ENCODE measurements at regions not wholly inside any gene's neighbourhood (a gene's known extent, or its start where the extent isn't known, plus 50 kb on each side); places are given as distances from the start of the nearest gene placed in this dataset.
A peak's percentile ranks its signal among the peaks of the same experiment; 100 is the strongest.

DNA sequence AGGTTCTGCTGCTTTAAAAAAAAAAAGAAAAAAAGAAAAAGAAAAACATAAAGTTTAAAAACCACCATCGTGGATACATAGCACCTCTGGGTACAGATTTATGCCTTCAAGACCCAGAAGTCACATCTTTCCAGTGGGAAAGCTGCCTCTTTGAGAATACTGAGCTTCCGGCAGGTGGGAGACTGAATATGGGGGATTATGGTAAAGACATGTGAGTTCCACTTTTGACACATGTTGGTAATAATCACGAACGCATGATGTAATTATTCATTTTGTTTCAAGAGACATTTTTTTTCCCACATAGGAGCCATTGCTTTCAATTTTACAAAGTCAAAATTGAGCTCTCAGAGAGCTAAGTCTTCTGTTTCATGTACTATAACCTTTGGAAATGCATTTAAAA is 229.7 kb upstream of the CDH5 start:
- H3K23ac ChIP-seq (ENCODE audit: low read depth, low read length) = peak overlapping the region; percentile 62; the same call in 1 of the 2 replicates
- H2BK120ac ChIP-seq (ENCODE audit: low read depth, low read length) = peak overlapping the region; percentile 91
- DNase-seq (no peak), ATAC-seq (ENCODE audit: low read depth) (no peak)
- H3K36me3 ChIP-seq (ENCODE audit: control insufficient read depth, insufficient read depth, low read length) = no peaks in the 10 kb centered on the region
- H3K27ac ChIP-seq (ENCODE audit: insufficient read depth, low read length) = no peak overlapping the region
- no peak overlapping the region for H3K4me2 ChIP-seq (ENCODE audit: low read depth, low read length)
- no peak overlapping the region; the same call in 1 of the 2 replicates for H3K56ac ChIP-seq (ENCODE audit: extremely low read depth, insufficient read depth, low read length)
- in situ Hi-C loops (cut with MboI; ENCODE audit: low sequenced_read_pairs) (no loop called here), dilution Hi-C loops (cut with HindIII; ENCODE audit: low sequenced_read_pairs, unreplicated experiment) (no loop called here), intact Hi-C loops (cut with micrococcal nuclease) (loop anchor here (5.0 to 10.0 kb wide), 2 partner anchors 440 to 562 kb away; no protein-coding TSS in a partner anchor)
- H4K20me1 ChIP-seq (ENCODE audit: insufficient read depth, low read length) = no peaks in the 10 kb centered on the region
- peak overlapping the region; percentile 92 for H3K18ac ChIP-seq (ENCODE audit: low read depth, low read length)
- no peaks in the 10 kb centered on the region for H3K9me3 ChIP-seq (ENCODE audit: control insufficient read depth, insufficient read depth, low read length)
- no peaks in the 10 kb centered on the region for H3K27me3 ChIP-seq (ENCODE audit: control insufficient read depth, insufficient read depth, low read length)
- H3K14ac ChIP-seq (replicated peaks; ENCODE audit: low read depth, low read length) = peak overlapping the region; percentile 84; the same call in 1 of the 2 replicates
- peak overlapping the region; percentile 90 for H2BK20ac ChIP-seq (ENCODE audit: low read depth, low read length)
- BruUV-seq (replicated peaks) = no TSS peak
- no CpG with 5 or more reads among the region's 4 CpGs for WGBS, 2 experiments (ENCODE audit: extremely low coverage in 2 of 2, insufficient read length in 1 of 2)
- no peak overlapping the region for H3K4me3 ChIP-seq (ENCODE audit: insufficient read depth, low read depth, low read length)
- H3K9ac ChIP-seq (ENCODE audit: low read depth, low read length) = no peak overlapping the region
- peak overlapping the region; percentile 51; the same call in 1 of the 2 replicates for H2AK5ac ChIP-seq (ENCODE audit: low read depth, low read length)
- H4K91ac ChIP-seq (ENCODE audit: insufficient read depth, low read depth, low read length) = peak overlapping the region; percentile 94
- H2BK15ac ChIP-seq (ENCODE audit: low read depth, low read length) = peak overlapping the region; percentile 91; the same call in 2 of the 3 replicates
- H3K79me1 ChIP-seq (ENCODE audit: low read depth in 1 of 2, low read length in 2 of 2) = no peaks in the 10 kb centered on the region
- H3K4me1 ChIP-seq (ENCODE audit: control insufficient read depth, insufficient read depth, low read length) = peaks cover 36% of the 10 kb centered on the region
- H3K4ac ChIP-seq (ENCODE audit: low read depth, low read length) = peak overlapping the region; percentile 82
- H2AFZ ChIP-seq (replicated peaks; ENCODE audit: low read length, poor library complexity) = no peak overlapping the region
- peaks cover 24% of the 10 kb centered on the region for H3K9me1 ChIP-seq (ENCODE audit: insufficient read depth, low read length)
- ChIA-PET CTCF (interaction anchor here (0.6 kb wide), 1 partner anchor 1282 kb away, joined by 3 read pairs; no protein-coding TSS in a partner anchor), POLR2A (ENCODE audit: unreplicated experiment) (no interaction called here)
- no peak for TF ChIP-seq RAD21 (IDR thresholded peaks at IDR 0.05; ENCODE audit: low read length)
- no peak for TF ChIP-seq NFE2L2 (IDR thresholded peaks at IDR 0.05; ENCODE audit: low read depth, low read length)
- no peak for TF ChIP-seq FOS (IDR thresholded peaks at IDR 0.05; ENCODE audit: low read depth, low read length)
- TF ChIP-seq MAZ (IDR thresholded peaks at IDR 0.05; ENCODE audit: borderline replicate concordance, low read depth, low read length) = no peak
- no peak for TF ChIP-seq SMC3 (IDR thresholded peaks at IDR 0.05; ENCODE audit: low read depth, low read length)
- no peak for TF ChIP-seq BHLHE40 (IDR thresholded peaks at IDR 0.05; ENCODE audit: low read depth, low read length)
- TF ChIP-seq CEBPB (IDR thresholded peaks at IDR 0.05; ENCODE audit: low read depth, low read length) = no peak
- TF ChIP-seq RFX5 (IDR thresholded peaks at IDR 0.05; ENCODE audit: low read depth, low read length) = no peak
- no peak for TF ChIP-seq CHD1 (IDR thresholded peaks at IDR 0.05; ENCODE audit: low read depth, low read length)
- TF ChIP-seq, protein P1, sequence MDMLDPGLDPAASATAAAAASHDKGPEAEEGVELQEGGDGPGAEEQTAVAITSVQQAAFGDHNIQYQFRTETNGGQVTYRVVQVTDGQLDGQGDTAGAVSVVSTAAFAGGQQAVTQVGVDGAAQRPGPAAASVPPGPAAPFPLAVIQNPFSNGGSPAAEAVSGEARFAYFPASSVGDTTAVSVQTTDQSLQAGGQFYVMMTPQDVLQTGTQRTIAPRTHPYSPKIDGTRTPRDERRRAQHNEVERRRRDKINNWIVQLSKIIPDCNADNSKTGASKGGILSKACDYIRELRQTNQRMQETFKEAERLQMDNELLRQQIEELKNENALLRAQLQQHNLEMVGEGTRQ (IDR thresholded peaks at IDR 0.05; ENCODE audit: low read depth, low read length) = no peak
- TF ChIP-seq MAFK (IDR thresholded peaks at IDR 0.05; ENCODE audit: low read depth, low read length) = no peak
- TF ChIP-seq POLR2A (IDR thresholded peaks at IDR 0.05; ENCODE audit: low read depth, low read length) = no peak
- no peak for TF ChIP-seq MXI1 (IDR thresholded peaks at IDR 0.05; ENCODE audit: borderline replicate concordance, low read depth, low read length)
- TF ChIP-seq, protein P2, sequence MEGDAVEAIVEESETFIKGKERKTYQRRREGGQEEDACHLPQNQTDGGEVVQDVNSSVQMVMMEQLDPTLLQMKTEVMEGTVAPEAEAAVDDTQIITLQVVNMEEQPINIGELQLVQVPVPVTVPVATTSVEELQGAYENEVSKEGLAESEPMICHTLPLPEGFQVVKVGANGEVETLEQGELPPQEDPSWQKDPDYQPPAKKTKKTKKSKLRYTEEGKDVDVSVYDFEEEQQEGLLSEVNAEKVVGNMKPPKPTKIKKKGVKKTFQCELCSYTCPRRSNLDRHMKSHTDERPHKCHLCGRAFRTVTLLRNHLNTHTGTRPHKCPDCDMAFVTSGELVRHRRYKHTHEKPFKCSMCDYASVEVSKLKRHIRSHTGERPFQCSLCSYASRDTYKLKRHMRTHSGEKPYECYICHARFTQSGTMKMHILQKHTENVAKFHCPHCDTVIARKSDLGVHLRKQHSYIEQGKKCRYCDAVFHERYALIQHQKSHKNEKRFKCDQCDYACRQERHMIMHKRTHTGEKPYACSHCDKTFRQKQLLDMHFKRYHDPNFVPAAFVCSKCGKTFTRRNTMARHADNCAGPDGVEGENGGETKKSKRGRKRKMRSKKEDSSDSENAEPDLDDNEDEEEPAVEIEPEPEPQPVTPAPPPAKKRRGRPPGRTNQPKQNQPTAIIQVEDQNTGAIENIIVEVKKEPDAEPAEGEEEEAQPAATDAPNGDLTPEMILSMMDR (conservative IDR thresholded peaks at IDR 0.05; ENCODE audit: low read depth, low read length) = no peak
- TF ChIP-seq RCOR1 (IDR thresholded peaks at IDR 0.05; ENCODE audit: insufficient replicate concordance, low read length) = no peak
- TF ChIP-seq, protein P3, sequence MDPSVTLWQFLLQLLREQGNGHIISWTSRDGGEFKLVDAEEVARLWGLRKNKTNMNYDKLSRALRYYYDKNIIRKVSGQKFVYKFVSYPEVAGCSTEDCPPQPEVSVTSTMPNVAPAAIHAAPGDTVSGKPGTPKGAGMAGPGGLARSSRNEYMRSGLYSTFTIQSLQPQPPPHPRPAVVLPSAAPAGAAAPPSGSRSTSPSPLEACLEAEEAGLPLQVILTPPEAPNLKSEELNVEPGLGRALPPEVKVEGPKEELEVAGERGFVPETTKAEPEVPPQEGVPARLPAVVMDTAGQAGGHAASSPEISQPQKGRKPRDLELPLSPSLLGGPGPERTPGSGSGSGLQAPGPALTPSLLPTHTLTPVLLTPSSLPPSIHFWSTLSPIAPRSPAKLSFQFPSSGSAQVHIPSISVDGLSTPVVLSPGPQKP (IDR thresholded peaks at IDR 0.05; ENCODE audit: borderline replicate concordance, low read depth, low read length) = no peak
- peak overlapping the region; percentile 89 to 92; a peak in 3 of 4 replicates for H4K8ac ChIP-seq (ENCODE audit: low read depth in 2 of 2, low read length in 2 of 2)
- H2AK9ac ChIP-seq (replicated peaks; ENCODE audit: low read depth, low read length, poor library complexity) = no peak overlapping the region
- H2BK5ac ChIP-seq (ENCODE audit: low read depth, low read length, poor library complexity, severe bottlenecking) = no peak overlapping the region
- H4K5ac ChIP-seq (ENCODE audit: low read depth, low read length) = no peak overlapping the region; the same call in 1 of the 2 replicates
